ENCODE measurements at regions not wholly inside any gene's neighbourhood (a gene's known extent, or its start where the extent isn't known, plus 50 kb on each side); places are given as distances from the start of the nearest gene placed in this dataset.

DNA sequence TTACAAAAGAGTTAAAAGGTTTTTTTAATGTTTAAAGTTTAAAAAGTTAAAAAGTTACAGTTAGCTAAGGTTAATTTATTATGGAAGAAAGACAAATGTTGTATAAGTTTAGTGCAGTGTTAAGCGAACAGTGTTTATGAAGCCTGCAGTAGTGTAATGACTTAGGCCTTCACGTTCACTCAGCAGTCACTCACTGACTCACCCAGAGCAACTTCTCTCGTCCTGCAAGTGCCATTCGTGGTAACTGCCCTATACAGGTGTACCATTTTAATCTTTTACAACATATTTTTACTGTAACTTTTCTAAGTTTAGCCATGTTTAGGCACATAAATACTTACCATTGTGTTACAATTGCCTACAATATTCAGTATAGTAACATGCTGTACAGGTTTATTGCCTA, 398.2 kb upstream of the NBEA start:
- TF ChIP-seq CTCF (IDR thresholded peaks at IDR 0.05 in 8 of 11, conservative IDR thresholded peaks at IDR 0.05 in 3 of 11) (no peak), POLR2A (IDR thresholded peaks at IDR 0.05) (no peak)

Measured in spleen (tissue), 7 donors.